Rectal smooth muscle tissue (tissue), 1 donor: ENCODE measurements at regions not wholly inside any gene's neighbourhood (a gene's known extent, or its start where the extent isn't known, plus 50 kb on each side); places are given as distances from the start of the nearest gene placed in this dataset.

Experiments
- H3K27ac ChIP-seq: one replicate; pipeline ENCODE4 v1.7.0; 2013; ENCODE audit warnings: low read depth, low read length, inconsistent platforms
- H3K27me3 ChIP-seq: one replicate; pipeline ENCODE4 v1.7.0; 2013; ENCODE audit warnings: low read length; ENCODE audit not compliant: control insufficient read depth, insufficient read depth
- H3K36me3 ChIP-seq: one replicate; pipeline ENCODE4 v1.7.0; 2013; ENCODE audit warnings: low read length; ENCODE audit not compliant: control insufficient read depth, insufficient read depth
- H3K4me1 ChIP-seq: one replicate; pipeline ENCODE4 v1.7.0; 2013; ENCODE audit warnings: low read length; ENCODE audit not compliant: control insufficient read depth, insufficient read depth
- H3K4me3 ChIP-seq: one replicate; pipeline ENCODE4 v1.7.0; 2013; ENCODE audit warnings: low read length
- H3K9ac ChIP-seq: one replicate; pipeline ENCODE4 v1.7.0; 2013; ENCODE audit warnings: low read length

DNA sequence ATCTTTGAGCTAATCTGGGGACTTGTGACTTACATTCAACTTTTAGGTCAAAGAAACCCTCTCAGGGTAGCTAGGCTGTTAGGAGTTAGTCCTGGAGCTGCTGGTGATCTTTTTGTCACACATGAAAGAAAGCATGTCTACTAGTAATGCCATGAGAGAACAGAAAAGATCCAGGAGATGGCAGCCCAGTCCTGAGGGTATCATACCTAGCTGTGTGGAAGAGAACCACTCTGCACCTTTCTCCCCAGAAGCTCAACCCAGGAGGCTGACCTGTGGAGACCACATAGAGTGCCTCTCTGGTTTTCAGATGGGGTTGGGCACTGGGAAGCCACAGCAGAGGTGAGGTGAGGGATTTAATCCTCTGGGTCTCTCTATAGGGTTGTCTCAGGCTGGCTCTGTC, 460.2 kb upstream of the UBE2E3 start:
- Histone ChIP-seq H3K27me3 (no peaks in the 10 kb centered on the region), H3K4me1 (no peaks in the 10 kb centered on the region), H3K27ac (no peak overlapping the region), H3K9ac (no peak overlapping the region), H3K4me3 (no peak overlapping the region), H3K36me3 (no peaks in the 10 kb centered on the region)

DNA sequence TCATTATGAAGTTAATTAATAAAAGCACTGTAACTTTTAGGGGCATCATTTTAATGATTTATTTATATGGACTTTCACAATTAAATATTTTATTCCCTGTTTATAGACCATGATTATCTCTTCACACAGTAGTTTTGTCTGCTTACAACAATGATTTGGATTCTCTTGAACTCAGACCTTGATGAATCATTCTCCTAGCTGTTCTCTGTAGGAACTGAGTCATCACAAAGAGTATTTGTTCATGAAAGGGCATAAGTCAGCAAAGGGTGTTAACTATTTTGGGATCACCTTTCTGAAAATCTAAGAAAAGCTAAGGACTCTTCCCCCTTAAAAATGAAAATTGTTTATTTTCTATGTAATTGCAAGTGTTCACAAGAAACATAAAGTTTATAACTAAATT, 461.1 kb upstream of the UBE2E3 start:
- Histone ChIP-seq H3K27me3 (no peaks in the 10 kb centered on the region), H3K4me3 (no peak overlapping the region), H3K36me3 (no peaks in the 10 kb centered on the region), H3K27ac (no peak overlapping the region), H3K4me1 (no peaks in the 10 kb centered on the region), H3K9ac (no peak overlapping the region)

- no peaks in the 10 kb centered on the region for H3K4me1 ChIP-seq
- no peaks in the 10 kb centered on the region for H3K36me3 ChIP-seq
- no peaks in the 10 kb centered on the region for H3K27me3 ChIP-seq
- H3K4me3 ChIP-seq = no peak overlapping the region
- no peak overlapping the region for H3K9ac ChIP-seq
- H3K27ac ChIP-seq = no peak overlapping the region
These were observed 464.2 kb upstream of the UBE2E3 start for GRCh38 chr2:180516232-180516631.

DNA sequence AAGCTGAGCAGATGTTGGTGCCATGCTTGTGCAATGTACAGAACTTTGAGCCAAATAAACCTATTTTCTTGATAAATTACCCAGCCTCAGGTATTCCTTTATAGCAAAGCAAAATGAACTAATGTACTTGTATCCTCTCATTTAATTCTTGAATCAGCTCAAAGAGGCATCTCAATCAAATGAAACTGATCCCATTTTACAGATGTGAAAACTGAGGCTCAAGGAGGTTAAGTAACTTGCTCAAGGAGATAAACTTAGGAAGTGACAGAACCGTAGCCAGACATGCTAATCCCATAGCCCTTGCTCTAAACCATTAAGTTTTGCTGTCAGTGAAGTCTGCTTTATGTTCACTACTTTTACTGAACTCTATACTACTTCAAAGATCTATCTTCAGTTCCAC, 467.0 kb upstream of the UBE2E3 start:
- Histone ChIP-seq H3K27ac (no peak overlapping the region), H3K4me1 (no peaks in the 10 kb centered on the region), H3K9ac (no peak overlapping the region), H3K27me3 (no peaks in the 10 kb centered on the region), H3K36me3 (no peaks in the 10 kb centered on the region), H3K4me3 (no peak overlapping the region)

DNA sequence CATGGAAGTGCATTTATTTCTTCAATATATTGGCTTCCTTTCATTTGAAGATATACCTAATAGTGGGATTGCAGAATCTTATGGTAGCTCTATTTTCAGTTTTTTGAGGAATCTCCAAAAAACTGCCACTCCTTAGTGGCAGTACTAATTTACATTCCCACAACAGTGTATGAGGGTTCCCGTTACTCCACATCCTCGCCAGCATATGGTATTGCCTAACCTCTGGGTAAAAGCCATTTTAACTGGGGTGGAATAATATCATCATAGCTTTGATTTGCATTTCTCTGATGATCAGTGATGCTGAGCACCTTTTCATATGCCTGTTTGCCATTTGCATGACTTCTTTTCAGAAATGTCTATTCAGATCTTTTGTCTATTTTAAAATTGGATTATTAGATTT, 471.9 kb upstream of the UBE2E3 start:
- Histone ChIP-seq H3K36me3 (no peaks in the 10 kb centered on the region), H3K27me3 (no peaks in the 10 kb centered on the region), H3K4me1 (no peaks in the 10 kb centered on the region), H3K27ac (no peak overlapping the region), H3K9ac (no peak overlapping the region), H3K4me3 (no peak overlapping the region)

GRCh38 chr2:180507028-180507427, 473.4 kb upstream of the UBE2E3 start:
- no peak overlapping the region for H3K9ac ChIP-seq
- no peaks in the 10 kb centered on the region for H3K4me1 ChIP-seq
- H3K27me3 ChIP-seq = no peaks in the 10 kb centered on the region
- no peaks in the 10 kb centered on the region for H3K36me3 ChIP-seq
- H3K27ac ChIP-seq = no peak overlapping the region
- no peak overlapping the region for H3K4me3 ChIP-seq

DNA sequence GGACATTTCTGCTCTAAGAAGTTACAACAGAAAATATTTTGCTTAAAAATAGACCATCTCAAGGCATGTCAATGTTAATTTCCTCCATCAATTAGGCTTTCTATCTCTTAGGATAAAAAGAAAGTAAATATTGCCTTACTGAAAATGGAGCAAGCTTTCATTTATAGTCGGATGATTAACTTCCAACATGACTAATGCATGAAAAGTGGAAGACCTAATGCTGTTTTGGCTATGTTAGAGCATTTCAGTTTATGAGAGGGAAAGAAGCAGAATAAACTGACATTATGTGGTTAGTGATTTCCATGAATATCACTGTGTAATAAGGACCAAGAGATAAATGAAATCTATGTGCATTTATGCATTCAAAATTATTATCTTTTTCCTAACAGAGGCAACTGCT, 475.2 kb upstream of the UBE2E3 start:
- Histone ChIP-seq H3K4me3 (no peak overlapping the region), H3K9ac (no peak overlapping the region), H3K27me3 (no peaks in the 10 kb centered on the region), H3K27ac (no peak overlapping the region), H3K36me3 (no peaks in the 10 kb centered on the region), H3K4me1 (no peaks in the 10 kb centered on the region)

- Histone ChIP-seq H3K4me1 (no peaks in the 10 kb centered on the region), H3K4me3 (no peak overlapping the region), H3K27me3 (no peaks in the 10 kb centered on the region), H3K9ac (no peak overlapping the region), H3K27ac (no peak overlapping the region), H3K36me3 (no peaks in the 10 kb centered on the region)
These were observed 482.7 kb upstream of the UBE2E3 start for GRCh38 chr2:180497621-180498152.

DNA sequence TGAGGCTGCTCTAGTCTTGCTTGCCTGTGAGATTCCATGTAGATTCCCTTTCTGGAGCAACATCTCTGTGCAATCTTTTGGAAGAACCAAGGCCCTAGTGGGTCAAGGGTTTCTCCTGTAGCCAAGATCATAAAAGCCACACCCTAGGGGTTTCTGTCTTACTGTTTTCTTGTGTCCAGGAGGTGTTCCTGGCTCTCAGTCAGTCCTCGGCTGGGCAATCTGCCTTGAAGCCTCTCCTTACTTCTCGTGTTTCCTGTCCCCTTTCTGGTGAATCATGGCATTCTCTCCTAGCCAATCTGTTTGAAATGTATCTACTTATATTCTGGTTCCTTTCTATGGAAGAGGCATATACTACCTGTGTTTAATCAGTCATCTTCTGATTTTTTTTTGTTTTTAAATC, 484.8 kb upstream of the UBE2E3 start:
- Histone ChIP-seq H3K27me3 (no peaks in the 10 kb centered on the region), H3K4me1 (no peaks in the 10 kb centered on the region), H3K4me3 (no peak overlapping the region), H3K9ac (no peak overlapping the region), H3K36me3 (no peaks in the 10 kb centered on the region), H3K27ac (no peak overlapping the region)

- Histone ChIP-seq H3K9ac (no peak overlapping the region), H3K27me3 (no peaks in the 10 kb centered on the region), H3K36me3 (no peaks in the 10 kb centered on the region), H3K4me3 (no peak overlapping the region), H3K4me1 (no peaks in the 10 kb centered on the region), H3K27ac (no peak overlapping the region)
These were observed 486.1 kb upstream of the UBE2E3 start for GRCh38 chr2:180494286-180494685.

- H3K9ac ChIP-seq = no peak overlapping the region
- H3K36me3 ChIP-seq = no peaks in the 10 kb centered on the region
- no peak overlapping the region for H3K27ac ChIP-seq
- no peak overlapping the region for H3K4me3 ChIP-seq
- H3K27me3 ChIP-seq = no peaks in the 10 kb centered on the region
- H3K4me1 ChIP-seq = no peaks in the 10 kb centered on the region
These were observed 475.6 kb upstream of the CWC22 start for GRCh38 chr2:180482696-180483095.

DNA sequence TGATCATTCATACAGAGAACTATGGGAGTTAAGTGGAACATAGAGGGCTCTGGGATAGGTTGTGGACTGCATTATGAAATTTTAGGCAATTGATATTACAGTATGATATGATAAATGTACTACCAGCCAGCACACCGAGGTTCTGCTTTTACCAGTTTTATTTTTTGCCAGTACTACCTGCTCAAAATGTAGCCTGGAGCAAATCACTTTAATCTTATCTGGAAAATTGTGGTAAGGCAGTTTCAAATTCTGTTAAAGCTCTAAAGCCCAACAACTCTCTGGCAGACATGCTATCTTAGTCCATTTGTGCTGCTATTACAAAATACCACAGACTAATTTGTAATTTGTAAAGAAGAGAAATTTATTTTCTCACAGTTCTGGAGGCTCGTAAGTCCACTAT, 474.9 kb upstream of the CWC22 start:
- Histone ChIP-seq H3K9ac (no peak overlapping the region), H3K27me3 (no peaks in the 10 kb centered on the region), H3K4me3 (no peak overlapping the region), H3K27ac (no peak overlapping the region), H3K36me3 (no peaks in the 10 kb centered on the region), H3K4me1 (no peaks in the 10 kb centered on the region)

- Histone ChIP-seq H3K27me3 (no peaks in the 10 kb centered on the region), H3K9ac (no peak overlapping the region), H3K4me3 (no peak overlapping the region), H3K27ac (no peak overlapping the region), H3K36me3 (no peaks in the 10 kb centered on the region), H3K4me1 (no peaks in the 10 kb centered on the region)
These were observed 471.8 kb upstream of the CWC22 start for GRCh38 chr2:180478883-180479282.
